H4 (cell line): ENCODE measurements at regions not wholly inside any gene's neighbourhood (a gene's known extent, or its start where the extent isn't known, plus 50 kb on each side); places are given as distances from the start of the nearest gene placed in this dataset.

Source experiments
- DNase-seq: peaks from one replicate; pipeline ENCODE4 v3.0.0-alpha.2; 2015; ENCODE audit warnings: low spot score

DNA sequence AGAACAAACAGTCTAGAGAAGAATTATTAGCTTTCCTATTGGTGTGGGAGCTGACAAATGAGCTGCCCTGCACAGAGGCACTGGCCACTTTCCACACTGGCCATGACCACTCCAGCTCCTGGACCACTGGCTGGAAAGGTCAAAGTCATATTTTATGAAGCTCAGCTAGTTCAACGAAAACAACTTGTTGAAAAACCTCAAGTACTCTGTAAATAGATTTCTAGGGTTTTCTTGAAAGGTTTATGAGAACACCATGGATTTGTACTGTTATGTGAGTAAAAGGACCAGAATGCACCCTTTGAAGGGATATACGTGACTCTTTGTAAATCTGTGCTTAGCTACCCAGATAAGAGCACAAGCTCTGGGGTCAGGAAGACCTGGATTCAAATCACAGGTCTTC, 54.5 kb upstream of the FGGY start:
- DNase-seq = no peak

DNA sequence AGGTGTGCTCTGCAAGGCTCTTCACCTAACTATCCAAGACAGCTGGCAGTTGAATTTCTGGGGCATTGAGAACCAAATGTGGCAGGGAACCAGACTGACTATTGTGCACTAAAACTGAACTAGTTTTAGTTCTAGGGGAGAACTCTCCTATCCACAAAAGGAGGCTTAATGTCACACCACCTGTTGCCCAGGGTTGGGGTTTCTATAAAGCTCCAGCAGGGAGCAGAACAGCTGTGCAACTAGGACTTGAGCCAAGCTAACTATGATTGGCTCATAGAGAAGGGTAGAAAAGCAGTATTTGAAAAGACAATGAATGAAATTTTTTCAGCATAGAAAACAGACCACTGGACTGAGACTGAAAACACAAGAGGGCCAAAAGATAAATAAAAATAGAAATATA, 53.3 kb upstream of the FGGY start:
- no peak for DNase-seq

DNA sequence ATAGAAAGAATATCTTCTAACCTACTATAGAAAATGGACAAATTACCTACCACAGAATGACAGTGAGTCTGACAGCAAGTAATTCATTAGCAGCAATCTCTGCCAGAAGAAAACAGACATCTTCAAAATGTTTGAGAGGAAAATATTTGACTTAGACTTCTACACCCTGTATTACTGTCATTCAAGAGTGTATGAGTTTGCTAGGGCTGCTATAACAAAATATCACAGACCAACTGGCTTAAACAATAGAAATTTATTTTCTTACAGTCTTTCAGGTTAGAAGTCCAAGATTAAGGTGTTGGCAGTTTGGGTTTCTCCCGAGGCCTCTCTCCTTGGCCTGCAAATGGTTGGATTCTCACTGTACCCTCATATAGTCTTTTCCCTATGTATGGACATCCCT, 52.9 kb upstream of the FGGY start:
- no peak for DNase-seq

DNA sequence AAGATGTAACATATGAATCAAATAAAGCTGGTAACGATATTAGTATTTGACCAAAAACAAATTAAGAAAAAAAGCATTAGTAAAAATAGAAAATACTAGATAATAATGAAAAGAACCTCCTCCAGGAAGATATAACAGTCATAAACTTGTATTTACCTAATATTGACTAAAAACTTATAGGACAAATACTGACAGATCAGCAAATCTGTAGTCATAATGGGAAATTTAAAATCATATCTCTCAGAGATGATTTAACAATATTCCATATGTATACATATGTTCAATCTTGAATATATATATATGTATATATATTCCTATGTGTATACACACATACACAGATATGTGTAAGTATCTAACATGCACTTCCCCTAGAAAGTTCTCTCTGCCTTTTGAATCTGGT, 52.0 kb upstream of the FGGY start:
- no peak for DNase-seq
